Loucy (cell line): ENCODE measurements at regions not wholly inside any gene's neighbourhood (a gene's known extent, or its start where the extent isn't known, plus 50 kb on each side); places are given as distances from the start of the nearest gene placed in this dataset.

Source experiments
- EZH2phosphoT487 ChIP-seq: fragments of 200-600 bp; IDR thresholded peaks from 2 replicates; pipeline ENCODE4 v1.6.1; 2018; ENCODE audit warnings: antibody characterized with exemption, mild to moderate bottlenecking, moderate library complexity, borderline replicate concordance
- TF ChIP-seq, protein P1 (sequence below): fragments of 200-600 bp; sonication (generic); conservative IDR thresholded peaks from 2 replicates; pipeline ENCODE4 v1.5.1; 2014; ENCODE audit warnings: mild to moderate bottlenecking, antibody characterized with exemption, low read length

DNA sequence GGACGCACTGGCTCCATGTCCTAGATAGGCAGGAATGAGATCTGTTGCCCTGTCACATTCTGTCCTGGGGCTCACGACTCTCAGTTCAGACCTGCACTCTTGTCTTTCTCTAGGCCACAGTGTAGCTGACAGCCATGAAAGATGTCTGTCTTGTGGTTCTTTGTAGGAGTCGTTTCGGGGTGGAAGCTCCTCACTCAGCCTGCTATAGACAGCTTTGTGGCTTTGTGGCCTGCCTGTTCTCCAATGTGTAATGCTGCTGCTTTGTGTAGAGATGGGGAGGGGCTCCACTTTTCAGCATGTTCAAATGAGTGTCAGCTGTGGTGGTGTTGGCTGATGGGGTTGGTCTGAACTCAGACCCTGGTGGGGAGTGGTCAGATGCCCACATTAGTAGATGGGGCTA is 410.7 kb downstream of the ACTR3B start:
- TF ChIP-seq, protein P1, sequence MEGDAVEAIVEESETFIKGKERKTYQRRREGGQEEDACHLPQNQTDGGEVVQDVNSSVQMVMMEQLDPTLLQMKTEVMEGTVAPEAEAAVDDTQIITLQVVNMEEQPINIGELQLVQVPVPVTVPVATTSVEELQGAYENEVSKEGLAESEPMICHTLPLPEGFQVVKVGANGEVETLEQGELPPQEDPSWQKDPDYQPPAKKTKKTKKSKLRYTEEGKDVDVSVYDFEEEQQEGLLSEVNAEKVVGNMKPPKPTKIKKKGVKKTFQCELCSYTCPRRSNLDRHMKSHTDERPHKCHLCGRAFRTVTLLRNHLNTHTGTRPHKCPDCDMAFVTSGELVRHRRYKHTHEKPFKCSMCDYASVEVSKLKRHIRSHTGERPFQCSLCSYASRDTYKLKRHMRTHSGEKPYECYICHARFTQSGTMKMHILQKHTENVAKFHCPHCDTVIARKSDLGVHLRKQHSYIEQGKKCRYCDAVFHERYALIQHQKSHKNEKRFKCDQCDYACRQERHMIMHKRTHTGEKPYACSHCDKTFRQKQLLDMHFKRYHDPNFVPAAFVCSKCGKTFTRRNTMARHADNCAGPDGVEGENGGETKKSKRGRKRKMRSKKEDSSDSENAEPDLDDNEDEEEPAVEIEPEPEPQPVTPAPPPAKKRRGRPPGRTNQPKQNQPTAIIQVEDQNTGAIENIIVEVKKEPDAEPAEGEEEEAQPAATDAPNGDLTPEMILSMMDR, result no peak
- no peak for TF ChIP-seq EZH2phosphoT487
